ENCODE measurements at regions not wholly inside any gene's neighbourhood (a gene's known extent, or its start where the extent isn't known, plus 50 kb on each side); places are given as distances from the start of the nearest gene placed in this dataset.
"Not testable (repeated sequence)": the region's sequence is repeated elsewhere in the genome, so short reads cannot be mapped to it uniquely, and the experiment has no call there.

DNA sequence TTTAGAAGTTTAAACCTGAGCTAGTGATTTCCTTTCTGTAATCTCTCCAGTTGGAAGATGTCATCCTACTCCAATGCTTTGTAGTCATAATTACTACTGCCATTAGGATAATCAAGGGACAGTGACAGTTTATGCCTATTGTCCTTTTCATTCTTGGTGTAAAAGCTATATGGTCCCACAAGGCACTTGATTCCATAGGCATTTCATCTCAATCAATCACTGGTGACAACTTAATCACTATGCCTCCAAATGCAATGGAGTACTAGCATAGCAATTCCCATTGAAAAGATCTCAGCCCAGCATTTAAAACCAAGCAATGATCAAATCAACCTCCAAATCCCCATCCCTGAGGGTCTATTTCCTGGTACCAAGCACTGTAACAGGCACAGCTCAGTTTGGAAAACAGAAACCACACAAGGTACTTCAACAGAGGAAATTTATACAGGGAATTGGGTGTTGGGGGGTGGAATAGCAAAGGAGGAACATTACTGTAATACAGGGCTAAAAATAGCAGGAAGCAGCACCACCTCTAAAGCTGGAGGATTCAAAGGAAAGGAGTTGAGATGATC lies 51.0 kb downstream of the FHIP2A start:
- TF ChIP-seq POLR2A (IDR thresholded peaks at IDR 0.05; ENCODE audit: low read length) (no peak), GATA1 (IDR thresholded peaks at IDR 0.05; ENCODE audit: low read depth, low read length) (no peak)

DNA sequence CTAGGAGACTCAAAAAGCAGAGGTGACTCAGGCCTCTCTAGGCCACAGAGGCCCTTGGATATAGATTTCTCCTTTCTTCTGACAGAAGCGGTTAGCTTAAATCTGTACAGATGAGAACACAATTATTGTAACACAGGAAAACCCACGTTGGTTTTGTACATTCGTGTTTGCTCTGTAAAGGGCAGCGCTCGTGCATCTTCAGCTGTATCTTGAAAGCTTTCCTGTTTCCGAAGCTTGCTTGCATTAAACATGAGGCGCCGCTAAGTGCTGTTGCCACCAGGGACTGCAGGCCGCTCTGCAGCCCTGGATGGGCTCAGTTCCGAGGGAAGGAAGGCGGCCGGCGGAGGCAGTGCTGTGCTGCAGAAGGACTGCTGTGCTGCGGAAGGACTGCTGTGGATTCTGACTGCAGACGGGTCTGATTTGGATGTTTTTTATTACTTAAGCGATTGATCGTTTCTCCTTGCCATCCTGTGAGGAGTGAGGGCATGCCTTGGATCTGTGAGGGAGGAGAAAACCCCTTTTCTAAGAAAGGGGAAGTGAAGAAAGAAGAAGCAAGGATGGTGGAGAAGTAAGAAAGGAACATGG lies 53.3 kb downstream of the FHIP2A start:
- peak; percentile 16 to 29 for DNase-seq

More for the DNA sequence above, 51.0 kb downstream of the FHIP2A start:
- no peak for DNase-seq

DNA sequence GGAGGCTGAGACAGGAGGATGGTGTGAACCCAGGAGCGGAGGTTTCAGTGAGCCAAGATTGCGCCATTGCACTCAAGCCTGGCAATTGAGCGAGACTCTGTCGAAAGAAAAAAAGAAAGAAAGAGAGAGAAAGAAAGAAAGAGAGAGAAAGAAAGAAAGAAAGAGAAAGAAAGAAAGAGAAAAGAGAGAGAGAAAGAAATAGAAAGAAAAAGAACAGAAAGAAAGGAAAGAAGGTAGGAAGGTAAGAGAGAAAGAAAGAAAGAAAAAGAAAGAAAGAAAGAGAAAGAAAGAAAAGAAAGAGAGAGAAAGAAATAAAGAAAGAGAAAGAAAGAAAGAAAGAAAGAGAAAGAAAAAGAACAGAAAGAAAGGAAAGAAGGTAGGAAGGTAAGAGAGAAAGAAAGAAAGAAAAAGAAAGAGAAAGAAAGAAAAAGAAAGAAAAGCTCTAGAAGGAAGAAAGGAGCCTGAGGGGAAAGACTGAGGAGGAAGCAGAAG lies 54.1 kb downstream of the FHIP2A start:
- not testable (repeated sequence) for DNase-seq

More for the DNA sequence above, 53.3 kb downstream of the FHIP2A start:
- no peak for TF ChIP-seq GATA1 (IDR thresholded peaks at IDR 0.05; ENCODE audit: low read depth, low read length)

DNA sequence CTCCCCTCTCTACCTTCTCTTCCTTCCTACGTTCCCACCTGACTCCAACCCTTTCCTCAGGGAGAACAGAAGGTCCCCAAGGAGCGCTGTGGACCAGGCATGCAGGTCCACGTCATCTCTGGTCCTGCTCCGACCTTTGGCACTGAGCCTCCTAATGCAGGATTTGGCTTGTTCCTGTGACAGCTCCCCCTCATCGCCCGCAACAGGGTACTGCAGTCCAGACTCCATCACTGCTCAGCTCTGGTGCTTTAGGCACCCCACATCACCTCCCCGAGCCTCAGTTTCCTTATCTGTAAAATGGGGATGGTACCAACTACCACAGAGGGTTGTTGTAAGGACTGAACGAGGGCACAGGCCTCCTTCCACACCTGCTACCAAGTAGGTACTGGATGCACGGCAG lies 54.6 kb downstream of the FHIP2A start:
- no peak for DNase-seq
- TF ChIP-seq POLR2A (IDR thresholded peaks at IDR 0.05; ENCODE audit: low read length), result no peak
- no peak for TF ChIP-seq GATA1 (IDR thresholded peaks at IDR 0.05; ENCODE audit: low read depth, low read length)

DNA sequence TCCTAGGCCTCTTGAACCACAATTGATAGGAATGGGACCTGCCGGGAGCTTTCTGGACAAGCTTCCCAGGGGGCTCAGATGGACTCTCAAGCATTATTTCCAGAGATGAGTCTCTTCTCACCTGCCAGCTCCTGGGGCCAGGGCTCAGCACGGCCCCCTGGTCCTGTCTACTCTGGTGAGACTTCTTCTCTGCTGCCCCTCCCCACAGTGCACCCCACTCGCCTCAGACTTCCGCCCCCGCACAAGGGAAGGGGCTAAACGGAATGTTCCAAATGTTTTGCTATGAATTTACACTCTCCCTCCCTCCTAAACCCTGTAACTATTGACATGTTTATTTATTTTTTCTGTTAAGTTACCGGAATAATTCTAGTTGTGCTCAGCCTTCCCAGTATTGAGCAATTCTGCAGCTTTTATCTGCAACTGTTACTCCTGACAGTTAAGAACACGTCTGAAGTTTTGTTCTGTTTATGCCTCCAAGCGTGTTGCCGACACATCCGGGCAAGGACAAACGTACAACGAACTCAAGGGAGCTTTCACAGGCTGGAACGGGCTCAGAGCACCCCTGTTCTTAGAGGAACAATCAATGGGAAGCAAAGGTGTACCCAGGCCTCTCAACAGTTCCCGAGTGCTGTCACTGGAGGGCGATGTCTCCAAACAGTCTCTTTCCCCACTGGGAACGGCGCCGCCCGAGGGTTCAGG lies 55.2 kb downstream of the FHIP2A start:
- peak; percentile 58 to 68 for DNase-seq
- TF ChIP-seq GATA1 (IDR thresholded peaks at IDR 0.05; ENCODE audit: low read depth, low read length), result no peak
- TF ChIP-seq POLR2A (IDR thresholded peaks at IDR 0.05; ENCODE audit: low read length), result no peak

DNA sequence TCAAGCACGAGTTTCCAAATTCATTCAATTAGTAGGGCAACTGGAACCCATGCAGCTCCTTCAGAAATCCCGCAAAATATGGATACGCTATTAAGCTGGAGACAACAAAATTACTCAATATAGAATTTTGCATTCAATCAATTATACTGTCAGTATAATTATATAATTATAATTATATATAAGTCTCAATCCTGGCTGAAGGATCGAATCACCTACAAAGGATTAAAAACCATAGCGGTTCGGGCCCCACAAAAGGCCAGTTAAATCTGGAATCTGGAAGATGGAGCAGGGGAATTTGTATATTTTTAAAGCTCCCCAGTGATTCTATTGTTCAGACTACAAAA lies 55.7 kb downstream of the FHIP2A start:
- TF ChIP-seq POLR2A (IDR thresholded peaks at IDR 0.05; ENCODE audit: low read length), result no peak
- no peak for TF ChIP-seq GATA1 (IDR thresholded peaks at IDR 0.05; ENCODE audit: low read depth, low read length)
- no peak for DNase-seq

DNA sequence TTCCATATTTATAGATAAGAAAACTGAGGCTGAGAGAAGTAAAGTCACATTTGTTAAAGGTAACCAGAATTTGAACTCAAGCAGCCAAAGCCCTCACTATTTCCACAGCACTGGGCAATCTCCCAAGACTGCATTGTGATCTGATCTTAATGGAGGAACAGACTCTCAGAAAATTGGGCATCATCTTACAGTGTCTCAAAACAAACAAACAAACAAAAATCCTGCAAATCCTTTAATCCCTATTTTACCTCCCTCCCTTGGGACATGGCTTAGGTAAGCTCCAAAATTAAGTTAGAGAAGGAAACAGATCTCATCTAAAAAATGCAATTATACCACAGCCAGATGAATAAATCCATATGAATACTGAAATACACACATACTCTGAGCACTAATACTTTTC lies 57.5 kb downstream of the FHIP2A start:
- DNase-seq, result no peak
- TF ChIP-seq POLR2A (IDR thresholded peaks at IDR 0.05; ENCODE audit: low read length) (no peak), GATA1 (IDR thresholded peaks at IDR 0.05; ENCODE audit: low read depth, low read length) (no peak)

DNA sequence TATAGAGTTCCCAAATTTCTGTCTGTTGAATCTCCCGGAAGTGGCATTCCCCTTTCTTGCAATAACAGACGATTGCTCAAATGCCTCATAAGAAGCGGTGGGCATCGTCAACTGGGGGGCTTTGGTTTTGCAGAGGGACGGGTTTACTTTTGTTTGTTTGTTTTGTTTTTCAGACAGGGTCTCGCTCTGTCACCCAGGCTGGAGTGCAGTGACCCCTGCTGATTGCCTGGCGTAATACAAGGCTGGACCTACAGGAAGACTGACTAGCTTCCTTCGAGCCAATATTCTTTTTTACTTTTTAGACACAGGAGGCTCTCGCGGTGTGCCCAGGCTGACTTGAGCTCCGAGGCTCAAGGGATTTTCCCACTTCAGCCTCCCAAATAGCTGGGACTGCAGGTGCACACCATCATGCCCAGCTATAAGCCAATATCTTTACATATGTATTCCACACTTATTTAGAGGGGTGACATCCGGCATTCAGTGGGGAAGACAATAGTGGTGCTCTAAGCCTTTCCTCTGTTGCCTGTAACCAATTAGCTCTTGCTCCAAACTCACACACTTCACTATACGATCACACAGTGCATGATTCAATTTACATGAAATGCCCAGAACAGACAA lies 58.1 kb downstream of the FHIP2A start:
- DNase-seq, result peak; percentile 39 to 50
- no peak for TF ChIP-seq POLR2A (IDR thresholded peaks at IDR 0.05; ENCODE audit: low read length)
- no peak for TF ChIP-seq GATA1 (IDR thresholded peaks at IDR 0.05; ENCODE audit: low read depth, low read length)

DNA sequence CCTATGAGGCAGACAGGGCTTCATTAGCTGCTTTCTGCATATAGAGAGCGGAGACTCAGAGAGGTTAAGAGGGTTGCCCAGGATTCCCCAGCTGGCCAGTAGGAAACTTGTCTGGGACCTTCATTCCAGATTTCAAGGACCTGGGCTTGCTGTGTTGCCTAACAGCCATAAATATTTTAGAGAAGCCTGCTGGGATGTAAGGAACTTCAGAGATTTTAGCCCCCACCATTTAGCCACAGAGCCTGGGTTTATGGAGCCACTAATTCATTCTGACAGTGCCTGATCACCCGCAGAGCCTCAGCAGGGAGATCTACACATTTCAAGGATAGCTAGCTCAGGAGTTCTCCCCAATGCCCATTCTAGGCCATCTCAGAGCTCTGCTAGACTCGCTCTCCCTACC lies 56.6 kb upstream of the TRUB1 start:
- no peak for DNase-seq
- no peak for TF ChIP-seq GATA1 (IDR thresholded peaks at IDR 0.05; ENCODE audit: low read depth, low read length)

DNA sequence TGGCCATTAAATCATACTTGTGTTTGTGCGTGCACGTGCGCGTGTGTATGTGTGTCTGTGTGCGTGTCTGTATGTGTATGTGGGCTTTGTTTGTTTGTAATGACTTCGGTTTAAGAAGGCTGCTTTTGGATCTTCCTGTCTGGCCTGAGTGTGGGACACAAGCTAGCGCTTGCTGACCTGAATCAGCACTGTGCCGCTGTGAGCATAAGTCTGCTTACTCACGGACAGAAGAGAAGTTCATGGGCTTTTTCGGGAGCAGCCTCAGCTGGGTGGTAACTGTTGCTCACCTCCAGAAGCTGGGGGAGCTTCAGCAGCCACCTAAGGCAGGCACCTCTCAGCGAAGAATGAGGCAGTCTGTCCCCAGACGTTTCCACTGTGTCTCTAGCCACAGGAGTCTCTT lies 56.1 kb upstream of the TRUB1 start:
- no peak for DNase-seq
- TF ChIP-seq GATA1 (IDR thresholded peaks at IDR 0.05; ENCODE audit: low read depth, low read length) (no peak), POLR2A (IDR thresholded peaks at IDR 0.05; ENCODE audit: low read length) (no peak)

DNA sequence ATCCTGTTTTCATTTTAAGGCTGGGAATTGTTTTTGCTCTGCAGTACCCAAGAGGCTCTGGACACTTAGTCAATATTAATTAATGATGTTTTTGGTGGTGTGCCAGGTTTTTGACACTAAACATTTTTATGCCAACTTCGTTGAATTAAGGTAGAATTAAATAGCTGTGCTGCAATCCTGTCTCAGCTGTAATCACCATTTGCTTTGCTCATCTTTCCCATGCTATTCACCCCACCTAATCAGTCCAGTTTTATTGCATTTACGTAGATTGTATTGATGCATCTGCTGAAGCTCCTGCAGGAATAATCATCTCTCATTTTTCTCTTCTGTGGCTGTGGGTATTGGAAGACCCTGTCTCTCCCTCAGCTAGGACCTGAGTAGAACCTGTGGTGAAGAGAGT lies 52.6 kb upstream of the TRUB1 start:
- no peak for DNase-seq
- TF ChIP-seq POLR2A (IDR thresholded peaks at IDR 0.05; ENCODE audit: low read length) (no peak), GATA1 (IDR thresholded peaks at IDR 0.05; ENCODE audit: low read depth, low read length) (no peak)

All from erythroblast (primary cell).